HepG2 (cell line): ENCODE measurements at regions not wholly inside any gene's neighbourhood (a gene's known extent, or its start where the extent isn't known, plus 50 kb on each side); places are given as distances from the start of the nearest gene placed in this dataset.

Experiments
- ATAC-seq: fragments of 200-7000 bp; cut with Tn5 transposase; 3 replicates; pipeline ENCODE4 v1.9.1; 2020; ENCODE audit warnings: mild to moderate bottlenecking, moderate library complexity
- BruUV-seq: library from RNA; stranded (reverse); fragments of 400-500 nt; replicated peaks from 2 replicates; lab custom pipeline; 2021; lab: Mats Ljungman, UMichigan
- CTCF ChIA-PET: fragments of 300-600 bp; formaldehyde crosslinking; extraction: SDS; loops from one replicate; lab custom pipeline; 2021; ENCODE audit warnings: low total read pairs, inconsistent platforms, low intra/inter-chr PET ratio; lab: Yijun Ruan, JAX
- POLR2A ChIA-PET: fragments of 350-600 bp; sonication (Branson Sonifier 250); formaldehyde crosslinking; loops from one replicate; lab custom pipeline; 2020; ENCODE audit warnings: antibody characterized with exemption, inconsistent platforms; lab: Yijun Ruan, JAX
- DNase-seq: peaks from one replicate; pipeline ENCODE4 v3.0.0-alpha.2; 2015; ENCODE audit warnings: low spot score
- FAIRE-seq: peaks from 3 replicates; lab custom pipeline; 2011; peaks lifted over from hg19 to GRCh38; lab: Jason Lieb, UNC
- H2AFZ ChIP-seq: one replicate; pipeline ENCODE4 v1.6.1; 2011; ENCODE audit warnings: low read length, inconsistent platforms
- H3K27ac ChIP-seq: fragments of 300-600 bp; 3 replicates; pipeline ENCODE4 v1.8.0; 2011; ENCODE audit warnings: mixed run types, mild to moderate bottlenecking, mixed read lengths, low read length, inconsistent platforms; ENCODE audit not compliant: insufficient read depth; ENCODE audit errors: extremely low read length
- H3K27me3 ChIP-seq, 2 experiments: fragments of 200-600 bp in 1 of 2; 2 replicates in 1 of 2; 3 replicates in 1 of 2; pipeline versions ENCODE4 v1.6.0 to v1.8.0; 2011; ENCODE audit warnings: low read length in 2 of 2, mild to moderate bottlenecking in 2 of 2, moderate library complexity in 2 of 2, inconsistent platforms in 1 of 2; ENCODE audit not compliant: insufficient read depth in 2 of 2, control insufficient read depth in 1 of 2
- H3K36me3 ChIP-seq, 2 experiments: fragments of 200-600 bp in 1 of 2; replicated peaks in 1 of 2; 2 replicates in 1 of 2; 3 replicates in 1 of 2; pipeline versions ENCODE4 v1.5.1 to v1.8.0; 2011; ENCODE audit warnings: low read length in 2 of 2, inconsistent platforms in 1 of 2; ENCODE audit not compliant: insufficient read depth in 2 of 2, control insufficient read depth in 1 of 2
- H3K4me1 ChIP-seq: 2 replicates; pipeline ENCODE4 v1.5.1; 2012; ENCODE audit warnings: low read length, inconsistent platforms; ENCODE audit not compliant: insufficient read depth
- H3K4me2 ChIP-seq: 2 replicates; pipeline ENCODE4 v1.6.0; 2011; ENCODE audit warnings: low read depth, low read length, inconsistent platforms
- H3K4me3 ChIP-seq, 3 experiments: fragments of 200-600 bp in 1 of 3; sonication (generic), shearing (Covaris generic) in 1 of 3; replicated peaks in 1 of 3; 2 replicates each; pipeline ENCODE4 v1.5.1; 2011 to 2016; ENCODE audit warnings: low read length in 3 of 3, inconsistent platforms in 2 of 3, low read depth in 2 of 3, mild to moderate bottlenecking in 2 of 3, control low read depth in 1 of 3, mixed read lengths in 1 of 3; ENCODE audit not compliant: insufficient read depth in 1 of 3
- H3K79me2 ChIP-seq: one replicate; pipeline ENCODE4 v1.6.1; 2011; ENCODE audit warnings: low read length, inconsistent platforms; ENCODE audit not compliant: insufficient read depth
- H3K9ac ChIP-seq: 2 replicates; pipeline ENCODE4 v1.6.0; 2011; ENCODE audit warnings: mild to moderate bottlenecking, low read depth, low read length, inconsistent platforms; ENCODE audit not compliant: insufficient read depth
- H3K9me3 ChIP-seq: 2 replicates; pipeline ENCODE4 v1.5.1; 2012; ENCODE audit warnings: mild to moderate bottlenecking, low read length
- H4K20me1 ChIP-seq: 2 replicates; pipeline ENCODE4 v1.6.0; 2011; ENCODE audit warnings: inconsistent platforms, mild to moderate bottlenecking, low read length, moderate library complexity; ENCODE audit not compliant: insufficient read depth
- ESRRA ChIP-seq: sonication (generic); formaldehyde crosslinking; IDR thresholded peaks from 2 replicates; pipeline ENCODE4 v1.5.1; 2020; ENCODE audit warnings: mild to moderate bottlenecking, low read depth, missing genetic modification reagents
- FOXA1 ChIP-seq, 2 experiments: fragments of 450-650 bp in 1 of 2; sonication (generic) in 1 of 2; formaldehyde crosslinking in 1 of 2; IDR thresholded peaks; 2 replicates each; pipeline versions ENCODE4 v1.4.0 to v1.6.1; 2016 to 2020; ENCODE audit warnings: missing genetic modification reagents in 1 of 2
- FOXK2 ChIP-seq: fragments of 450-650 bp; IDR thresholded peaks from 2 replicates; pipeline ENCODE4 v1.6.1; 2016
- HNRNPL ChIP-seq: fragments of 200-400 bp; formaldehyde crosslinking; IDR thresholded peaks from 2 replicates; pipeline ENCODE4 v1.6.1; 2017; ENCODE audit warnings: mild to moderate bottlenecking, low read depth, low read length
- ISX ChIP-seq: sonication (generic); formaldehyde crosslinking; conservative IDR thresholded peaks from 2 replicates; pipeline ENCODE4 v1.5.0; 2020; ENCODE audit warnings: missing genetic modification reagents
- KLF6 ChIP-seq: IDR thresholded peaks from 2 replicates; pipeline ENCODE4 v1.8.0; 2016; ENCODE audit warnings: missing biosample characterization, missing genetic modification reagents
- LRRFIP1 ChIP-seq: sonication (generic); formaldehyde crosslinking; conservative IDR thresholded peaks from 2 replicates; pipeline ENCODE4 v1.4.0; 2020; ENCODE audit warnings: missing genetic modification reagents
- MIER2 ChIP-seq: IDR thresholded peaks from 2 replicates; pipeline ENCODE4 v1.6.1; 2016; ENCODE audit warnings: missing biosample characterization, missing genetic modification reagents
- NCOR1 ChIP-seq: fragments of 200-600 bp; sonication (generic); IDR thresholded peaks from 2 replicates; pipeline ENCODE4 v1.7.0; 2017; ENCODE audit warnings: antibody characterized with exemption, low read length, borderline replicate concordance
- REST ChIP-seq, 2 experiments: IDR thresholded peaks; 2 replicates each; pipeline ENCODE4 v1.6.1; 2011 to 2012; ENCODE audit warnings: low read length in 2 of 2, borderline replicate concordance in 1 of 2, low read depth in 1 of 2, mild to moderate bottlenecking in 1 of 2, moderate library complexity in 1 of 2
- SNAPC2 ChIP-seq: sonication (generic); formaldehyde crosslinking; IDR thresholded peaks from 2 replicates; pipeline ENCODE4 v1.8.1; 2022; ENCODE audit warnings: mild to moderate bottlenecking, missing genetic modification reagents
- STAG1 ChIP-seq: sonication (generic); formaldehyde crosslinking; IDR thresholded peaks from 2 replicates; pipeline ENCODE4 v1.4.0; 2020; ENCODE audit warnings: missing genetic modification reagents
- ZKSCAN5 ChIP-seq: sonication (generic); formaldehyde crosslinking; IDR thresholded peaks from 2 replicates; pipeline ENCODE4 v1.5.1; 2020; ENCODE audit warnings: mild to moderate bottlenecking, missing genetic modification reagents
- ZNF10 ChIP-seq: sonication (generic); formaldehyde crosslinking; IDR thresholded peaks from 2 replicates; pipeline ENCODE4 v1.4.0; 2020; ENCODE audit warnings: mild to moderate bottlenecking, low read depth, missing genetic modification reagents, borderline replicate concordance
- WGBS: methylation state at CpG from one replicate; pipeline ENCODE4 v1.1.6; 2017; ENCODE audit warnings: low lambda C conversion rate; 5-methylcytosine and 5-hydroxymethylcytosine counted together
- in situ Hi-C: cut with HindIII; loops from 2 replicates; pipeline ENCODE4 v1.10.0; 2017; ENCODE audit warnings: low pct_unique_long_range_greater_than_20kb; ENCODE audit not compliant: extremely low pct_ligation_motif_present
- intact Hi-C: fragments of 100-400 bp; cut with micrococcal nuclease; formaldehyde crosslinking; loops from one replicate; pipeline ENCODE4 v1.10.0; 2022; ENCODE audit not compliant: unreplicated experiment

- Histone ChIP-seq H3K9ac (no peak overlapping the region), H3K9me3 (no peaks in the 10 kb centered on the region), H3K27me3 (no peaks in the 10 kb centered on the region), H4K20me1 (no peaks in the 10 kb centered on the region), H3K27ac (no peak overlapping the region), H3K79me2 (no peaks in the 10 kb centered on the region), H2AFZ (no peak overlapping the region), H3K4me1 (no peaks in the 10 kb centered on the region), H3K4me2 (no peak overlapping the region), H3K4me3 (no peak overlapping the region), H3K36me3 (no peaks in the 10 kb centered on the region)
- ATAC-seq (no peak), DNase-seq (no peak), FAIRE-seq (no peak)
- intact Hi-C loops, result no loop called here
- ChIA-PET CTCF (no interaction called here), POLR2A (no interaction called here)
- WGBS, result 0% methylated on average over 2 of the region's 8 CpGs
- no TSS peak for BruUV-seq
- in situ Hi-C loops, result loop anchor here (25.0 kb wide), 1 partner anchor 106 kb away; no protein-coding TSS in a partner anchor
- TF ChIP-seq REST (IDR thresholded peaks at IDR 0.05; ENCODE audit: borderline replicate concordance in 1 of 2, low read depth in 1 of 2, low read length in 2 of 2) (peak; percentile 43 to 90), HNRNPL (no peak), FOXA1 (IDR thresholded peaks at IDR 0.05) (no peak), FOXA1 (CRISPR knock-in tag; IDR thresholded peaks at IDR 0.05) (no peak), LRRFIP1 (no peak), STAG1 (CRISPR knock-in tag) (no peak), ZKSCAN5 (CRISPR knock-in tag) (no peak), ISX (CRISPR knock-in tag) (no peak), KLF6 (CRISPR knock-in tag) (no peak), ESRRA (CRISPR knock-in tag) (no peak), ZNF10 (CRISPR knock-in tag) (no peak), SNAPC2 (CRISPR knock-in tag) (no peak), NCOR1 (no peak), MIER2 (CRISPR knock-in tag) (peak; percentile 82), FOXK2 (no peak)
Measured at GRCh38 chrY:15292881-15293280, 768.6 kb downstream of the NLGN4Y start.
